AG08396 (cell line): ENCODE measurements at regions not wholly inside any gene's neighbourhood (a gene's known extent, or its start where the extent isn't known, plus 50 kb on each side); places are given as distances from the start of the nearest gene placed in this dataset.
"Not testable (repeated sequence)": the region's sequence is repeated elsewhere in the genome, so short reads cannot be mapped to it uniquely, and the experiment has no call there.

Source experiments
- DNase-seq: peaks from one replicate; pipeline ENCODE4 v3.0.0; 2012; ENCODE audit warnings: low spot score, mixed read lengths

- DNase-seq, result no peak
Measured at GRCh38 chr11:116043857-116044256, 539.6 kb upstream of the CADM1 start.

DNA sequence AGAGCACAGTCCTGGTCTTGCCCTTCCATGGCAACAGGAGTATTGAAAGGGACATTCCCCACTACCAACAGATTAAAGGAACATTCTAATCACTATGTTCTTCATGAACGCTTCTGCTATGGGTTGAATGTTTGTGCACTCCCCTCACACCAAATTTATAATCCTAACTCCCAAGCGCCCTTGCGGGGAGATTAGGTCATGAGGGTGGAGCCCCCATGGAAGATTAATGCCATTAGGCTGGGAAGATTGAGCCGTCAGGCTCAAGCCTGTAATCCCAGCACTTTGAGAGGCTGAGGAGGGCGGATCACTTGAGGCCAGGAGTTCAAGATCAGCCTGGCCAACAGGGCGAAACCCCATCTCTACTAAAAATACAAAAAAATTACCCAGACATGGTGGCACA, 538.8 kb upstream of the CADM1 start:
- DNase-seq, result not testable (repeated sequence)

- DNase-seq, result no peak
Measured at GRCh38 chr11:116042146-116042545, 537.9 kb upstream of the CADM1 start.

- no peak for DNase-seq
Measured at GRCh38 chr11:116037861-116038260, 533.6 kb upstream of the CADM1 start.

DNA sequence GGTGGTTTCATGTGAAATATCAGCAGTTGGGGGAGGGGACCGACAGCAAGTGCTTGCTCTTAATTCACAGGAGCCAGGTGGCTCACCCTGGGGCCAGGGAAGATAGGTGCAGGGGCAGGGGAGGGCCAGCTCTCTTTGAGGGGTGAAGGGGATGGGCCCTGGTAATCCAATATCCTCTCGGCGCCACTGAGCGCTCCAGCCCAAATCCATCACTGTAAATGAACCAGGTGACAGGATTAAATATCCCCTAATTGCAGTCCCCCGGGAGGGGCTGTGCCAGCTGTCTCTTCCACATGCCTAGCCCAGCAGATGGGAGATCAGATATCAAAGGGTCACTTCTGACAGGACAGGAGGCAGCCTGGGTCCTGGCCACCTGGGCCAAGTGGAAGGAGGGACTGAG, 531.8 kb upstream of the CADM1 start:
- DNase-seq, result no peak

DNA sequence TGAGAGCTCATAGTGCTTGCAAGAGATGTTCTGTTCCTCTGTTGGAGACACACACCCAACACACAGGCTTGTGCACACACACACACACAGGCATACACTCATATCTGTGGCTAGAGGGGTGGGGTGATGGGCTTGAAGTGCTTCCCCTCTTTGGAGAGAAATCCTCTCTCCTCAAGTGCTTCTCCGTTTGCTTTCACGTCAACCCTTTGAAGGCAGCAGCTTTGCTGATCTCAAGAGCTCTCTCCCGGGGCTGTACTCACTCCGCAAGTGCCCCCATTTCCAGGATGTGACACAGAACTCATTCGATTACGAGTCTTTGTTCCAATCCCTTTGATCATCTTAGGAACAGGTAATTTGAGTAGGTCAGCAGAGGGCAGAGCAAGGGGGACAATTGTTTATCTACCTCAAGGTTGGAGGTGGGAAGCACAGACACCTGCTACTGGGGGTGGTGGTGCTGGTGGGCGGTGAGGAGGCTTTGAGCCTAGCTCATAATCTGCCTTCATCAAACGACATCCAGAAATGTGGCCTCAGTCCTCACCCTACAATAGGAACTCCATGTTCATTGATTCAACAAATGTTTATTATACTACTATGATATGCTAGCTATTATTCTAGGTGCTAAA, 529.8 kb upstream of the CADM1 start:
- DNase-seq, result no peak

GRCh38 chr11:116030697-116031331, 526.6 kb upstream of the CADM1 start:
- DNase-seq, result no peak

- DNase-seq, result not testable (repeated sequence)
Measured at GRCh38 chr11:116028506-116028905, 524.3 kb upstream of the CADM1 start.

GRCh38 chr11:115999437-115999836, 495.2 kb upstream of the CADM1 start:
- DNase-seq, result no peak

- DNase-seq, result no peak
Measured at GRCh38 chr11:115996808-115997188, 492.6 kb upstream of the CADM1 start.

DNA sequence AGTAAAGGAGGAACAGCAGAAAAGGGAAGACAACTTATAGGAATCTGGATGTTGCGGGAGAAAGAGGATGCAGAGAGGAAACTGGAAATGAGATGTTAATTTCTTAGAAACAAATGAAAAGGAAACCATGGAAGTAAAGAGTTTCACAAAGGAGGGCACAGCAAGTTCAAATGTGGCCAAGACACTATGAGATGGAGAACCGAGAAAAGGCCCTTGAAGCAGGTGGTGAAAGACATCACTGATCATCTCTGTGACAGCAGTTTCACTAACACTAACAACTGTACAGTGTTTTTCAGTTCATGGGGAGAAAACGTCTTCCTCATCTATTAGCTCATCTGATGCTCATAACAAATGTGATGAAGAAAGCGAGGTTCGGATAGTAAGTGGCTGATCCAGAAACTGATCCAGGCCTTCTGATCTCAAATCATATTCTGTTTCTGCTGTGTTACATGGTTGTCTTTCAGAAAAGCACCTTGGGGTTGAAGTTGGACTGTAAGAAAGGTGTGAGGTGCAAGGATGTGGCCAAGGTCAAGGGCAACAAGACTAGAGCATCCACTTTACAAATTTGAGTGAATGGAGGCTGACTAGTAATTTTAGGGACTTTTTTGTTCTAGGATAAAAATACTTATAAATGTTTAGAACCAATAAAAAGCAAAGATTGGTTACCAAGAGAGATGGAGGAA, 492.1 kb upstream of the CADM1 start:
- DNase-seq, result no peak

- DNase-seq, result no peak
Measured at GRCh38 chr11:115993590-115993989, 489.4 kb upstream of the CADM1 start.

GRCh38 chr11:115990004-115990447, 485.8 kb upstream of the CADM1 start:
- no peak for DNase-seq

DNA sequence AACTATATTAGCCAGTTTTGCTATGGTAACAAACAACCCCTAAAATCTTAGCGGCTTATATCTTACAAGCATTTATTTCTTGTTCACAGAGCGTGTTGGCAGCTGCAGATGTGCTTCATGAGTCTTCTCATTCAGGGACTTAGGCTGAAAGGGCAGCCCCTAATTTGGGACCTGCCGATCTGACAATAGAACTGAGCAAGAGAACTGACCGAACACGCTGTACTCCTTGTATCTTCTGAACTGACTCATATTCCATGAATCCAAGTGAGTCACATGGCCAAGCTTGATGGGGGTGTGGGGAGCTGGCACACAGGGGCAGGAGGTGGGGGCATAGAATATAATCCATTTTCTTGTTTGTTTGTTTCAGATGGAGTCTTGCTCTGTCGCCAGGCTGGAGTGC, 481.7 kb upstream of the CADM1 start:
- no peak for DNase-seq

DNA sequence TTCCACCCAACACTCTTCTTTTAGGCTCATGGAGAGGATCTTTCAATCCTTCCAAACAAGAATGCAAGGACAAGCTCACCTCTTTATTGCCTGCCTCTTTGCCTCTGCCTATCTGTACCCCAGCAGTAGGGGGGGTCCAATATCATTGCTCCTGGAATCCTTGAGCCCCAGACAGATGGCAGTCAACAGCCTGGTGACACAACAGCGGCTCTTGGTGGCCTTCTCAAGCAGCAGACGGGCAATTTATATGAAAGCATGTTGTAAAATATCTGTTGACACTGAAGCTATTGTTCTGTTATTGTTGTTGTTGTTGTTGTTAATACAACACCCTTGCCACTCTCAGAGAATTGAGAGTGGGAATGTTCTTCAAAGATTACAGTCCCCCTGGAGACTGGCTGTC, 480.0 kb upstream of the CADM1 start:
- no peak for DNase-seq

GRCh38 chr11:115982666-115983065, 478.5 kb upstream of the CADM1 start:
- DNase-seq, result no peak

- no peak for DNase-seq
Measured at GRCh38 chr11:115981814-115982471, 477.7 kb upstream of the CADM1 start.

GRCh38 chr11:115981104-115981481, 476.9 kb upstream of the CADM1 start:
- no peak for DNase-seq

DNA sequence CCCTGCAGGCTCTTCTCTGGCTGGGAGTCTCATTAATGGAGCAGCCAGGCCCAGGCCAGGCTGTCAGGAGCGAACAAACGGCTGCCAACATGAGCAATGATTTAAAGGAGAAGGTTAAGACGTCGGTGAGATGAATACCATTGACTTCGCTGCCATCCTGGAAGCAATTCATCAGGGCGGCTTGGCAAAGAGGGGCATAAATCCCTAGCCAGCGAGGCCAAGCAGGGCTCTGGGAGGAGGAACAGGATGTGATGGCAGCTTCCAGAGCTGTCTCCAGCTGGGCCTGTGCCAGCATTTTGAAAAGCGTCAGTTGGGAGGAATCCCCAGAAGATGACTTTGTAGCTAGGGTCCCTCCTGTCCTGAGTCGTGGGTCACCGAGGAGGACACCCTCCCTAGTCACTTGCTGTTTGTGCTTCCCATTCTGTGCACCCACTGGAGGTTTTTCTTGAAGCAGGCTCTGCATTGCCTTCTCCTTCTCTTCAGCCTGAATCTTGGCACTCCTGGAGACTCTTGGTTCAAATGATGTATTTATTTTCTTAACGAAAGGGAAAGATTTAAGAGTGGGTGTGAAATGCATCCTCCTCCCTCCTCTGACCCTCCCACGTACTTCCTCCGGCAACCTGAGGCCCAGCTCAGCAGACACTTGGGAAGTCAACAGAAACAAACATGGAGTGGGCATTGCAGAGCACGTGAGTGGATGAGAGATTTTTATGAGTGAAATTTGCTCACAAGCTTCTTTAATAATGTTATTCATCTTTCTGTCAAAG, 476.3 kb upstream of the CADM1 start:
- no peak for DNase-seq

- DNase-seq, result no peak
Measured at GRCh38 chr11:115974703-115975102, 470.5 kb upstream of the CADM1 start.

GRCh38 chr11:115967203-115967602, 463.0 kb upstream of the CADM1 start:
- not testable (repeated sequence) for DNase-seq
